Endothelial cell of umbilical vein (primary cell): ENCODE measurements at regions not wholly inside any gene's neighbourhood (a gene's known extent, or its start where the extent isn't known, plus 50 kb on each side); places are given as distances from the start of the nearest gene placed in this dataset.

Source experiments
- BruUV-seq: library from RNA; stranded (reverse); fragments of 400-500 nt; replicated peaks from 2 replicates; lab custom pipeline; 2021; lab: Mats Ljungman, UMichigan
- CTCF ChIA-PET: fragments of 300-600, 350-600 bp; sonication (Branson Sonifier 250); formaldehyde crosslinking; loops from one replicate; lab custom pipeline; 2021; ENCODE audit warnings: antibody characterized with exemption, inconsistent platforms; lab: Charles Lee
- POLR2A ChIA-PET: fragments of 300-600, 350-600 bp; sonication (Branson Sonifier 250); formaldehyde crosslinking; loops from one replicate; lab custom pipeline; 2021; ENCODE audit warnings: antibody characterized with exemption, inconsistent platforms; lab: Charles Lee
- DNase-seq: peaks from one replicate; pipeline ENCODE4 v3.0.0-alpha.2; 2011; ENCODE audit warnings: low read depth, low spot score
- FAIRE-seq: peaks from 2 replicates; lab custom pipeline; 2011; peaks lifted over from hg19 to GRCh38; lab: Jason Lieb, UNC
- H2AFZ ChIP-seq: 2 replicates; pipeline ENCODE4 v1.6.0; 2012; ENCODE audit warnings: low read depth, low read length, control low read depth, inconsistent platforms
- H3K27ac ChIP-seq: 2 replicates; pipeline ENCODE4 v1.5.1; 2011; ENCODE audit warnings: low read depth, mild to moderate bottlenecking, control low read depth, low read length, moderate library complexity; ENCODE audit not compliant: insufficient read depth
- H3K27me3 ChIP-seq, 2 experiments: 2 replicates each; pipeline versions ENCODE4 v1.6.0 to v1.6.1; 2011; ENCODE audit warnings: low read length in 2 of 2, mixed read lengths in 1 of 2; ENCODE audit not compliant: control insufficient read depth in 2 of 2, insufficient read depth in 2 of 2
- H3K36me3 ChIP-seq, 2 experiments: 2 replicates in 1 of 2; 3 replicates in 1 of 2; pipeline ENCODE4 v1.5.1; 2011; ENCODE audit warnings: low read length in 2 of 2, mild to moderate bottlenecking in 1 of 2, moderate library complexity in 1 of 2; ENCODE audit not compliant: control insufficient read depth in 2 of 2, insufficient read depth in 2 of 2; ENCODE audit errors: extremely low read depth in 1 of 2
- H3K4me1 ChIP-seq: 3 replicates; pipeline ENCODE4 v1.5.1; 2011; ENCODE audit warnings: mild to moderate bottlenecking, low read length; ENCODE audit not compliant: control insufficient read depth, insufficient read depth; ENCODE audit errors: extremely low read depth
- H3K4me2 ChIP-seq: 2 replicates; pipeline ENCODE4 v1.6.1; 2011; ENCODE audit warnings: low read length, control low read depth, mixed read lengths; ENCODE audit not compliant: insufficient read depth
- H3K4me3 ChIP-seq, 3 experiments: fragments of 200-600 bp in 1 of 3; sonication (generic), shearing (Covaris generic) in 1 of 3; replicated peaks in 1 of 3; 2 replicates each; pipeline ENCODE4 v1.5.1; 2011 to 2016; ENCODE audit warnings: control low read depth in 3 of 3, low read length in 3 of 3, mild to moderate bottlenecking in 2 of 3, inconsistent platforms in 1 of 3, low read depth in 1 of 3, moderate library complexity in 1 of 3; ENCODE audit not compliant: insufficient read depth in 1 of 3
- H3K79me2 ChIP-seq: 2 replicates; pipeline ENCODE4 v1.6.0; 2012; ENCODE audit warnings: low read length, inconsistent platforms; ENCODE audit not compliant: control insufficient read depth, insufficient read depth
- H3K9ac ChIP-seq: replicated peaks from 2 replicates; pipeline ENCODE3; 2011; ENCODE audit warnings: low read length, control low read depth; ENCODE audit not compliant: insufficient read depth; ENCODE audit errors: extremely low read depth
- H3K9me1 ChIP-seq: replicated peaks from 3 replicates; pipeline ENCODE4 v1.6.0; 2011; ENCODE audit warnings: mild to moderate bottlenecking, low read length; ENCODE audit not compliant: control insufficient read depth, insufficient read depth; ENCODE audit errors: extremely low read depth
- H3K9me3 ChIP-seq: replicated peaks from 2 replicates; pipeline ENCODE4 v1.5.1; 2012; ENCODE audit warnings: low read length, inconsistent platforms; ENCODE audit not compliant: control insufficient read depth, insufficient read depth
- H4K20me1 ChIP-seq: replicated peaks from 2 replicates; pipeline ENCODE3; 2011; ENCODE audit warnings: mild to moderate bottlenecking, low read length; ENCODE audit not compliant: control insufficient read depth, insufficient read depth; ENCODE audit errors: extremely low read depth
- EZH2 ChIP-seq: IDR thresholded peaks from 2 replicates; pipeline ENCODE4 v1.6.1; 2012; ENCODE audit warnings: borderline replicate concordance, low read depth, mild to moderate bottlenecking, moderate library complexity, low read length, inconsistent platforms; ENCODE audit not compliant: severe bottlenecking
- FOS ChIP-seq: IDR thresholded peaks from 2 replicates; pipeline ENCODE4 v1.6.1; 2011; ENCODE audit warnings: mild to moderate bottlenecking, low read length, moderate library complexity, borderline replicate concordance; ENCODE audit not compliant: insufficient read depth
- GATA2 ChIP-seq: IDR thresholded peaks from 2 replicates; pipeline ENCODE4 v1.7.0; 2011; ENCODE audit warnings: low read depth, mild to moderate bottlenecking, moderate library complexity, mixed read lengths, low read length; ENCODE audit not compliant: insufficient read length, insufficient read depth
- JUN ChIP-seq: IDR thresholded peaks from 2 replicates; pipeline ENCODE4 v1.6.1; 2011; ENCODE audit warnings: borderline replicate concordance, low read depth; ENCODE audit not compliant: insufficient read length, insufficient read depth
- POLR2A ChIP-seq: IDR thresholded peaks from 2 replicates; pipeline ENCODE4 v1.6.1; 2012; ENCODE audit warnings: low read depth, mild to moderate bottlenecking, control low read depth, low read length
- POLR2AphosphoS5 ChIP-seq: IDR thresholded peaks from 2 replicates; pipeline ENCODE4 v1.6.1; 2012; ENCODE audit warnings: low read depth, mild to moderate bottlenecking, control low read depth, low read length, moderate library complexity; ENCODE audit not compliant: insufficient read depth
- dilution Hi-C: fragments of 300-500 bp; cut with MboI; formaldehyde crosslinking; loops from one replicate; pipeline ENCODE4 v1.15.0; 2019; ENCODE audit warnings: low sequenced_read_pairs; ENCODE audit not compliant: extremely low pct_ligation_motif_present
- intact Hi-C: fragments of 100-400 bp; cut with micrococcal nuclease; formaldehyde crosslinking; loops from one replicate; pipeline ENCODE4 v1.10.0; 2022
- TF ChIP-seq, protein P1 (sequence below), 2 donors: IDR thresholded peaks; 1 replicate in 1 of 2; 2 replicates in 1 of 2; pipeline ENCODE4 v1.5.1; 2011; ENCODE audit warnings: low read length in 2 of 2, mild to moderate bottlenecking in 2 of 2, moderate library complexity in 2 of 2, control low read depth in 1 of 2, inconsistent platforms in 1 of 2, low read depth in 1 of 2; ENCODE audit not compliant: insufficient read depth in 1 of 2; ENCODE audit errors: extremely low read depth in 1 of 2

DNA sequence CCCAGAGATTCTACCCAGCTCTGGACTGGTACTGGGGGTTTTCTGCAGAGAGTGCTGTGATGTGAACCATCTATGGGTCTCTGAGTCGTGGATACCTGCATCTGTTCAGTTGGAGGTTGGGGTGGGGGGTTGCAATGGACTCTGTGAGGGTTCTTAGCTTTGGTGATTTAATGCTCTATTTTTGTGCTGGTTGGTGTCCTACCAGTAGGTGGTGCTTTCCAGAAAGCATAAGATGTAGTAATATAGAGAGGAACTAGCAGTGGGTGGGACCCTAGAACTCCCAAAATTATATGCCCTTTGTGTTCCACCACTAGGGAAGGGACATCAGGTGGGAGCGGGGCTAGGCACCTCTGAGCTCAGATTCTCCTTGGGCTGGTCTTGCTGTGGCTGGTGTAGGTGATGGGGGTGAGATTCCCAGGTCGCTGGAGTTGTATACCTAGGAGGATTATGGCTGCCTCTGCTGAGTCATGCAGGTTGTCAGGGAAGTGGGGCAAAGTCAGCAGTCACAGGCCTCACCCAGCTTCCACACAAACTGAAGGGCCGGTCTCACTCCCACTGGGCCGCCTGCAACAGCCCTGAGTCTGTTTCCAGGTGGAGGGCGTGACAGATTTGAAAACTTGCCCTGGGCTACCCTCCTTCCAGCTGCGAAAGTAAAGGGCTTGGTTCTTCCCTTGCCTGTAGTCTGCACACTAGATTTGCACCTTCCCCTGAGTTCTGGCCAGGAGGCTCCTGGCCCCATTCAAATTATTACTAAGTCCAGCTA is 573.0 kb upstream of the SLITRK1 start:
- no peak overlapping the region for H3K4me3 ChIP-seq
- H3K9me1 ChIP-seq = no peaks in the 10 kb centered on the region
- no peak for DNase-seq
- CTCF ChIA-PET = no interaction called here
- H3K4me1 ChIP-seq = no peaks in the 10 kb centered on the region
- H4K20me1 ChIP-seq = no peaks in the 10 kb centered on the region
- dilution Hi-C loops = no loop called here
- H3K9ac ChIP-seq = no peak overlapping the region
- no peaks in the 10 kb centered on the region for H3K79me2 ChIP-seq
- no peak overlapping the region for H2AFZ ChIP-seq
- no TSS peak for BruUV-seq
- H3K4me2 ChIP-seq = no peak overlapping the region
- POLR2A ChIA-PET = no interaction called here
- no peak for FAIRE-seq
- no peak overlapping the region for H3K27ac ChIP-seq
- no peaks in the 10 kb centered on the region for H3K36me3 ChIP-seq
- TF ChIP-seq GATA2 = no peak
- no peak for TF ChIP-seq JUN
- TF ChIP-seq, protein P1, sequence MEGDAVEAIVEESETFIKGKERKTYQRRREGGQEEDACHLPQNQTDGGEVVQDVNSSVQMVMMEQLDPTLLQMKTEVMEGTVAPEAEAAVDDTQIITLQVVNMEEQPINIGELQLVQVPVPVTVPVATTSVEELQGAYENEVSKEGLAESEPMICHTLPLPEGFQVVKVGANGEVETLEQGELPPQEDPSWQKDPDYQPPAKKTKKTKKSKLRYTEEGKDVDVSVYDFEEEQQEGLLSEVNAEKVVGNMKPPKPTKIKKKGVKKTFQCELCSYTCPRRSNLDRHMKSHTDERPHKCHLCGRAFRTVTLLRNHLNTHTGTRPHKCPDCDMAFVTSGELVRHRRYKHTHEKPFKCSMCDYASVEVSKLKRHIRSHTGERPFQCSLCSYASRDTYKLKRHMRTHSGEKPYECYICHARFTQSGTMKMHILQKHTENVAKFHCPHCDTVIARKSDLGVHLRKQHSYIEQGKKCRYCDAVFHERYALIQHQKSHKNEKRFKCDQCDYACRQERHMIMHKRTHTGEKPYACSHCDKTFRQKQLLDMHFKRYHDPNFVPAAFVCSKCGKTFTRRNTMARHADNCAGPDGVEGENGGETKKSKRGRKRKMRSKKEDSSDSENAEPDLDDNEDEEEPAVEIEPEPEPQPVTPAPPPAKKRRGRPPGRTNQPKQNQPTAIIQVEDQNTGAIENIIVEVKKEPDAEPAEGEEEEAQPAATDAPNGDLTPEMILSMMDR (IDR thresholded peaks at IDR 0.05; ENCODE audit: extremely low read depth in 1 of 2, insufficient read depth in 1 of 2, low read depth in 1 of 2, low read length in 2 of 2) = no peak
- TF ChIP-seq FOS = no peak
- no peak for TF ChIP-seq EZH2
- no peak for TF ChIP-seq POLR2A
- no peak for TF ChIP-seq POLR2AphosphoS5
- no peaks in the 10 kb centered on the region for H3K9me3 ChIP-seq
- intact Hi-C loops = no loop called here
- H3K27me3 ChIP-seq = no peaks in the 10 kb centered on the region
